ENCODE measurements at regions not wholly inside any gene's neighbourhood (a gene's known extent, or its start where the extent isn't known, plus 50 kb on each side); places are given as distances from the start of the nearest gene placed in this dataset.

- H3K36me3 ChIP-seq (ENCODE audit: control insufficient read depth in 2 of 2, insufficient read depth in 1 of 2, low read length in 2 of 2) = no peaks in the 10 kb centered on the region
- H3K4me1 ChIP-seq (ENCODE audit: control insufficient read depth, insufficient read depth, low read length) = no peaks in the 10 kb centered on the region
- no peaks in the 10 kb centered on the region for H3K9me3 ChIP-seq (ENCODE audit: control insufficient read depth, insufficient read depth, low read depth, low read length)
- TF ChIP-seq CTCF (tag by site-specific recombination; IDR thresholded peaks at IDR 0.05) = no peak
- TF ChIP-seq TSHZ1 (tag by site-specific recombination; IDR thresholded peaks at IDR 0.05; ENCODE audit: borderline replicate concordance) = no peak
- no peak for TF ChIP-seq ZNF610 (tag by site-specific recombination; IDR thresholded peaks at IDR 0.05; ENCODE audit: borderline replicate concordance)
- TF ChIP-seq ZNF792 (tag by site-specific recombination; IDR thresholded peaks at IDR 0.05) = no peak
- no peak for TF ChIP-seq HOXA7 (CRISPR knock-in tag; IDR thresholded peaks at IDR 0.05; ENCODE audit: borderline replicate concordance)
- TF ChIP-seq ZNF26 (tag by site-specific recombination; IDR thresholded peaks at IDR 0.05) = no peak
- TF ChIP-seq ZNF138 (tag by site-specific recombination; IDR thresholded peaks at IDR 0.05; ENCODE audit: borderline replicate concordance) = no peak
- TF ChIP-seq YY1 (tag by site-specific recombination; IDR thresholded peaks at IDR 0.05) = no peak
- TF ChIP-seq PRDM6 (tag by site-specific recombination; IDR thresholded peaks at IDR 0.05) = no peak
- no peak for TF ChIP-seq ZFP3 (tag by site-specific recombination; IDR thresholded peaks at IDR 0.05; ENCODE audit: low read depth)
- no peak for TF ChIP-seq ZNF692 (tag by site-specific recombination; IDR thresholded peaks at IDR 0.05)
- no peak for TF ChIP-seq ZNF645 (tag by site-specific recombination; IDR thresholded peaks at IDR 0.05)
- no peak for TF ChIP-seq MYNN (tag by site-specific recombination; IDR thresholded peaks at IDR 0.05; ENCODE audit: borderline replicate concordance)
- no peak for TF ChIP-seq ZNF114 (tag by site-specific recombination; IDR thresholded peaks at IDR 0.05)
- POLR2A ChIA-PET = no interaction called here
- CTCF ChIA-PET = interaction anchor here (1.1 kb wide), 1 partner anchor 9 kb away, joined by 3 read pairs; no protein-coding TSS in a partner anchor
- H3K4me3 ChIP-seq (ENCODE audit: low read depth, low read length) = no peak overlapping the region
- no peak overlapping the region for H3K27ac ChIP-seq (ENCODE audit: extremely low read depth, low read depth, low read length)
Measured at GRCh38 chr5:136598802-136599404, 233.6 kb upstream of the TRPC7 start.

Measured in HEK293 (cell line).